ENCODE measurements at regions not wholly inside any gene's neighbourhood (a gene's known extent, or its start where the extent isn't known, plus 50 kb on each side); places are given as distances from the start of the nearest gene placed in this dataset.

GRCh38 chr14:73794146-73794545 is 57.5 kb upstream of the PTGR2 start:
- no peak overlapping the region for H3K4me3 ChIP-seq (replicated peaks; ENCODE audit: low read depth, low read length)
- DNase-seq (ENCODE audit: low read depth): no peak
- no peak for TF ChIP-seq CTCF (IDR thresholded peaks at IDR 0.05; ENCODE audit: low read length, missing control alignments)

- no peak for DNase-seq (ENCODE audit: low read depth)
- no peak for TF ChIP-seq CTCF (IDR thresholded peaks at IDR 0.05; ENCODE audit: low read length, missing control alignments)
- no peak overlapping the region for H3K4me3 ChIP-seq (replicated peaks; ENCODE audit: low read depth, low read length)
Measured at GRCh38 chr14:73792481-73792880, 59.1 kb upstream of the PTGR2 start.

GRCh38 chr14:73789989-73790581 is 61.5 kb upstream of the PTGR2 start:
- H3K4me3 ChIP-seq (replicated peaks; ENCODE audit: low read depth, low read length): peak overlapping the region; percentile 4
- DNase-seq (ENCODE audit: low read depth): peak; percentile 96
- no peak for TF ChIP-seq CTCF (IDR thresholded peaks at IDR 0.05; ENCODE audit: low read length, missing control alignments)

GRCh38 chr14:73788701-73789551 is 62.7 kb upstream of the PTGR2 start:
- H3K4me3 ChIP-seq (replicated peaks; ENCODE audit: low read depth, low read length): peak overlapping the region; percentile 4
- no peak for TF ChIP-seq CTCF (IDR thresholded peaks at IDR 0.05; ENCODE audit: low read length, missing control alignments)
- no peak for DNase-seq (ENCODE audit: low read depth)

GRCh38 chr14:73788317-73788598 is 63.4 kb upstream of the PTGR2 start:
- no peak overlapping the region for H3K4me3 ChIP-seq (replicated peaks; ENCODE audit: low read depth, low read length)
- TF ChIP-seq CTCF (IDR thresholded peaks at IDR 0.05; ENCODE audit: low read length, missing control alignments): no peak
- DNase-seq (ENCODE audit: low read depth): no peak

GRCh38 chr14:73787486-73788316 is 63.9 kb upstream of the PTGR2 start:
- peak; percentile 64 for DNase-seq (ENCODE audit: low read depth)
- TF ChIP-seq CTCF (IDR thresholded peaks at IDR 0.05; ENCODE audit: low read length, missing control alignments): no peak
- H3K4me3 ChIP-seq (replicated peaks; ENCODE audit: low read depth, low read length): peak overlapping the region; percentile 63

Data from fibroblast of pulmonary artery (primary cell).